ENCODE measurements at regions not wholly inside any gene's neighbourhood (a gene's known extent, or its start where the extent isn't known, plus 50 kb on each side); places are given as distances from the start of the nearest gene placed in this dataset.

DNA sequence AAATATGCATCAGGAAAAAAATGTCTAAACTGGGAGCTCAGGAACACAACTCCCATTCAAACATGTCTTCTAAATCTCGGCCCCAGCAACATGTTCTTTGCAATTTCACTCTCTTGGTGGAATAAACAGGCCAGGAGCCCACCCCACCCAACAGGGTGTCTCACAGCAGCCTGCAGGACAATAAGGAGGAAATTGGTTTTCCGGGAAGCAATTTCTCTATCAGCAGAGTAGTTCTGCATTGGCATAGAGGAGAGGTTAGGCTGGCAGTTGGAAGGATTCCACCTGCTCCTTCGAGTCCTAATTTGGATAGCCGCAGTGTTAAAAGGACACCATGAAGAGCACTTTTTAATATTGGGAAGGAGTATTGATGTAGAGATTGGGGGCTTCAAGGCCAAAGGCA, 55.9 kb upstream of the BARX2 start:
- TF ChIP-seq POLR2AphosphoS5 (IDR thresholded peaks at IDR 0.05; ENCODE audit: low read depth) (no peak), EZH2 (IDR thresholded peaks at IDR 0.05; ENCODE audit: low read depth, unreplicated experiment) (no peak), ZNF114 (CRISPR knock-in tag; IDR thresholded peaks at IDR 0.05) (no peak), EZH2phosphoT487 (IDR thresholded peaks at IDR 0.05; ENCODE audit: unreplicated experiment) (no peak), JUNB (IDR thresholded peaks at IDR 0.05; ENCODE audit: unreplicated experiment) (no peak), CREB1 (CRISPR knock-in tag; IDR thresholded peaks at IDR 0.05; ENCODE audit: low read depth) (no peak), NANOG (IDR thresholded peaks at IDR 0.05; ENCODE audit: borderline replicate concordance) (no peak), ZNF331 (CRISPR knock-in tag; IDR thresholded peaks at IDR 0.05; ENCODE audit: low read depth) (no peak), STAT1 (IDR thresholded peaks at IDR 0.05; ENCODE audit: unreplicated experiment) (no peak)
- TF ChIP-seq, protein P1, sequence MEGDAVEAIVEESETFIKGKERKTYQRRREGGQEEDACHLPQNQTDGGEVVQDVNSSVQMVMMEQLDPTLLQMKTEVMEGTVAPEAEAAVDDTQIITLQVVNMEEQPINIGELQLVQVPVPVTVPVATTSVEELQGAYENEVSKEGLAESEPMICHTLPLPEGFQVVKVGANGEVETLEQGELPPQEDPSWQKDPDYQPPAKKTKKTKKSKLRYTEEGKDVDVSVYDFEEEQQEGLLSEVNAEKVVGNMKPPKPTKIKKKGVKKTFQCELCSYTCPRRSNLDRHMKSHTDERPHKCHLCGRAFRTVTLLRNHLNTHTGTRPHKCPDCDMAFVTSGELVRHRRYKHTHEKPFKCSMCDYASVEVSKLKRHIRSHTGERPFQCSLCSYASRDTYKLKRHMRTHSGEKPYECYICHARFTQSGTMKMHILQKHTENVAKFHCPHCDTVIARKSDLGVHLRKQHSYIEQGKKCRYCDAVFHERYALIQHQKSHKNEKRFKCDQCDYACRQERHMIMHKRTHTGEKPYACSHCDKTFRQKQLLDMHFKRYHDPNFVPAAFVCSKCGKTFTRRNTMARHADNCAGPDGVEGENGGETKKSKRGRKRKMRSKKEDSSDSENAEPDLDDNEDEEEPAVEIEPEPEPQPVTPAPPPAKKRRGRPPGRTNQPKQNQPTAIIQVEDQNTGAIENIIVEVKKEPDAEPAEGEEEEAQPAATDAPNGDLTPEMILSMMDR (conservative IDR thresholded peaks at IDR 0.05; ENCODE audit: low read depth in 2 of 2) = no peak
- TF ChIP-seq, protein P2, sequence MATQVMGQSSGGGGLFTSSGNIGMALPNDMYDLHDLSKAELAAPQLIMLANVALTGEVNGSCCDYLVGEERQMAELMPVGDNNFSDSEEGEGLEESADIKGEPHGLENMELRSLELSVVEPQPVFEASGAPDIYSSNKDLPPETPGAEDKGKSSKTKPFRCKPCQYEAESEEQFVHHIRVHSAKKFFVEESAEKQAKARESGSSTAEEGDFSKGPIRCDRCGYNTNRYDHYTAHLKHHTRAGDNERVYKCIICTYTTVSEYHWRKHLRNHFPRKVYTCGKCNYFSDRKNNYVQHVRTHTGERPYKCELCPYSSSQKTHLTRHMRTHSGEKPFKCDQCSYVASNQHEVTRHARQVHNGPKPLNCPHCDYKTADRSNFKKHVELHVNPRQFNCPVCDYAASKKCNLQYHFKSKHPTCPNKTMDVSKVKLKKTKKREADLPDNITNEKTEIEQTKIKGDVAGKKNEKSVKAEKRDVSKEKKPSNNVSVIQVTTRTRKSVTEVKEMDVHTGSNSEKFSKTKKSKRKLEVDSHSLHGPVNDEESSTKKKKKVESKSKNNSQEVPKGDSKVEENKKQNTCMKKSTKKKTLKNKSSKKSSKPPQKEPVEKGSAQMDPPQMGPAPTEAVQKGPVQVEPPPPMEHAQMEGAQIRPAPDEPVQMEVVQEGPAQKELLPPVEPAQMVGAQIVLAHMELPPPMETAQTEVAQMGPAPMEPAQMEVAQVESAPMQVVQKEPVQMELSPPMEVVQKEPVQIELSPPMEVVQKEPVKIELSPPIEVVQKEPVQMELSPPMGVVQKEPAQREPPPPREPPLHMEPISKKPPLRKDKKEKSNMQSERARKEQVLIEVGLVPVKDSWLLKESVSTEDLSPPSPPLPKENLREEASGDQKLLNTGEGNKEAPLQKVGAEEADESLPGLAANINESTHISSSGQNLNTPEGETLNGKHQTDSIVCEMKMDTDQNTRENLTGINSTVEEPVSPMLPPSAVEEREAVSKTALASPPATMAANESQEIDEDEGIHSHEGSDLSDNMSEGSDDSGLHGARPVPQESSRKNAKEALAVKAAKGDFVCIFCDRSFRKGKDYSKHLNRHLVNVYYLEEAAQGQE (IDR thresholded peaks at IDR 0.05; ENCODE audit: unreplicated experiment) = no peak
- TF ChIP-seq, protein P3, sequence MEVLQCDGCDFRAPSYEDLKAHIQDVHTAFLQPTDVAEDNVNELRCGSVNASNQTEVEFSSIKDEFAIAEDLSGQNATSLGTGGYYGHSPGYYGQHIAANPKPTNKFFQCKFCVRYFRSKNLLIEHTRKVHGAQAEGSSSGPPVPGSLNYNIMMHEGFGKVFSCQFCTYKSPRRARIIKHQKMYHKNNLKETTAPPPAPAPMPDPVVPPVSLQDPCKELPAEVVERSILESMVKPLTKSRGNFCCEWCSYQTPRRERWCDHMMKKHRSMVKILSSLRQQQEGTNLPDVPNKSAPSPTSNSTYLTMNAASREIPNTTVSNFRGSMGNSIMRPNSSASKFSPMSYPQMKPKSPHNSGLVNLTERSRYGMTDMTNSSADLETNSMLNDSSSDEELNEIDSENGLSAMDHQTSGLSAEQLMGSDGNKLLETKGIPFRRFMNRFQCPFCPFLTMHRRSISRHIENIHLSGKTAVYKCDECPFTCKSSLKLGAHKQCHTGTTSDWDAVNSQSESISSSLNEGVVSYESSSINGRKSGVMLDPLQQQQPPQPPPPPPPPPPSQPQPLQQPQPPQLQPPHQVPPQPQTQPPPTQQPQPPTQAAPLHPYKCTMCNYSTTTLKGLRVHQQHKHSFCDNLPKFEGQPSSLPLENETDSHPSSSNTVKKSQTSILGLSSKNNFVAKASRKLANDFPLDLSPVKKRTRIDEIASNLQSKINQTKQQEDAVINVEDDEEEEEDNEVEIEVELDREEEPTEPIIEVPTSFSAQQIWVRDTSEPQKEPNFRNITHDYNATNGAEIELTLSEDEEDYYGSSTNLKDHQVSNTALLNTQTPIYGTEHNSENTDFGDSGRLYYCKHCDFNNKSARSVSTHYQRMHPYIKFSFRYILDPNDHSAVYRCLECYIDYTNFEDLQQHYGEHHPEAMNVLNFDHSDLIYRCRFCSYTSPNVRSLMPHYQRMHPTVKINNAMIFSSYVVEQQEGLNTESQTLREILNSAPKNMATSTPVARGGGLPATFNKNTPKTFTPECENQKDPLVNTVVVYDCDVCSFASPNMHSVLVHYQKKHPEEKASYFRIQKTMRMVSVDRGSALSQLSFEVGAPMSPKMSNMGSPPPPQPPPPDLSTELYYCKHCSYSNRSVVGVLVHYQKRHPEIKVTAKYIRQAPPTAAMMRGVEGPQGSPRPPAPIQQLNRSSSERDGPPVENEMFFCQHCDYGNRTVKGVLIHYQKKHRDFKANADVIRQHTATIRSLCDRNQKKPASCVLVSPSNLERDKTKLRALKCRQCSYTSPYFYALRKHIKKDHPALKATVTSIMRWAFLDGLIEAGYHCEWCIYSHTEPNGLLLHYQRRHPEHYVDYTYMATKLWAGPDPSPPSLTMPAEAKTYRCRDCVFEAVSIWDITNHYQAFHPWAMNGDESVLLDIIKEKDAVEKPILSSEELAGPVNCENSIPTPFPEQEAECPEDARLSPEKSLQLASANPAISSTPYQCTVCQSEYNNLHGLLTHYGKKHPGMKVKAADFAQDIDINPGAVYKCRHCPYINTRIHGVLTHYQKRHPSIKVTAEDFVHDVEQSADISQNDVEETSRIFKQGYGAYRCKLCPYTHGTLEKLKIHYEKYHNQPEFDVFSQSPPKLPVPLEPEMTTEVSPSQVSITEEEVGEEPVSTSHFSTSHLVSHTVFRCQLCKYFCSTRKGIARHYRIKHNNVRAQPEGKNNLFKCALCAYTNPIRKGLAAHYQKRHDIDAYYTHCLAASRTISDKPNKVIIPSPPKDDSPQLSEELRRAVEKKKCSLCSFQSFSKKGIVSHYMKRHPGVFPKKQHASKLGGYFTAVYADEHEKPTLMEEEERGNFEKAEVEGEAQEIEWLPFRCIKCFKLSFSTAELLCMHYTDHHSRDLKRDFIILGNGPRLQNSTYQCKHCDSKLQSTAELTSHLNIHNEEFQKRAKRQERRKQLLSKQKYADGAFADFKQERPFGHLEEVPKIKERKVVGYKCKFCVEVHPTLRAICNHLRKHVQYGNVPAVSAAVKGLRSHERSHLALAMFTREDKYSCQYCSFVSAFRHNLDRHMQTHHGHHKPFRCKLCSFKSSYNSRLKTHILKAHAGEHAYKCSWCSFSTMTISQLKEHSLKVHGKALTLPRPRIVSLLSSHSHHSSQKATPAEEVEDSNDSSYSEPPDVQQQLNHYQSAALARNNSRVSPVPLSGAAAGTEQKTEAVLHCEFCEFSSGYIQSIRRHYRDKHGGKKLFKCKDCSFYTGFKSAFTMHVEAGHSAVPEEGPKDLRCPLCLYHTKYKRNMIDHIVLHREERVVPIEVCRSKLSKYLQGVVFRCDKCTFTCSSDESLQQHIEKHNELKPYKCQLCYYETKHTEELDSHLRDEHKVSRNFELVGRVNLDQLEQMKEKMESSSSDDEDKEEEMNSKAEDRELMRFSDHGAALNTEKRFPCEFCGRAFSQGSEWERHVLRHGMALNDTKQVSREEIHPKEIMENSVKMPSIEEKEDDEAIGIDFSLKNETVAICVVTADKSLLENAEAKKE (CRISPR knock-in tag; IDR thresholded peaks at IDR 0.05) = no peak
- TF ChIP-seq, protein P4, sequence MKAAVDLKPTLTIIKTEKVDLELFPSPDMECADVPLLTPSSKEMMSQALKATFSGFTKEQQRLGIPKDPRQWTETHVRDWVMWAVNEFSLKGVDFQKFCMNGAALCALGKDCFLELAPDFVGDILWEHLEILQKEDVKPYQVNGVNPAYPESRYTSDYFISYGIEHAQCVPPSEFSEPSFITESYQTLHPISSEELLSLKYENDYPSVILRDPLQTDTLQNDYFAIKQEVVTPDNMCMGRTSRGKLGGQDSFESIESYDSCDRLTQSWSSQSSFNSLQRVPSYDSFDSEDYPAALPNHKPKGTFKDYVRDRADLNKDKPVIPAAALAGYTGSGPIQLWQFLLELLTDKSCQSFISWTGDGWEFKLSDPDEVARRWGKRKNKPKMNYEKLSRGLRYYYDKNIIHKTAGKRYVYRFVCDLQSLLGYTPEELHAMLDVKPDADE (IDR thresholded peaks at IDR 0.05) = no peak

Data from GM23338 (cell line).